ENCODE measurements at regions not wholly inside any gene's neighbourhood (a gene's known extent, or its start where the extent isn't known, plus 50 kb on each side); places are given as distances from the start of the nearest gene placed in this dataset.
"Not testable (repeated sequence)": the region's sequence is repeated elsewhere in the genome, so short reads cannot be mapped to it uniquely, and the experiment has no call there.

DNA sequence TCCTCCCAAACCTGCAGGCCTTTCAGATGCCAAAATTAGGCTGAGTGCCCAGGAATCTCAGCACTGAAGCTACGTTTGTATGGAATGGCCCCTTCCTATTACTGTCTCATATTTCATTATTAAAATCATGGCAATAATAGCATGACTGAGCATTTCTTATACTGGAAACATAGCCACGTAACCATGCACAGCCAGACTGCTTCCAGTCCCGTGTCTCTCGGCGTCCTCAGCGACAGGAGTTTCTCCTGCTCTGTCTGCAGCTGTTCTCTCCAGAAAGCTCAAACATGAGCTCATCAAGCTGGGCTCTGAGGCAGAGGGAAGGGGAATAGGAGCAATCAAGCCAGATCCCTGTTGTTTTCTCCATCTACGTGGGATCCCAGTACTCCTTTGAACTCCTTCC, 104.0 kb downstream of the CDC7 start:
- TF ChIP-seq, protein P1, sequence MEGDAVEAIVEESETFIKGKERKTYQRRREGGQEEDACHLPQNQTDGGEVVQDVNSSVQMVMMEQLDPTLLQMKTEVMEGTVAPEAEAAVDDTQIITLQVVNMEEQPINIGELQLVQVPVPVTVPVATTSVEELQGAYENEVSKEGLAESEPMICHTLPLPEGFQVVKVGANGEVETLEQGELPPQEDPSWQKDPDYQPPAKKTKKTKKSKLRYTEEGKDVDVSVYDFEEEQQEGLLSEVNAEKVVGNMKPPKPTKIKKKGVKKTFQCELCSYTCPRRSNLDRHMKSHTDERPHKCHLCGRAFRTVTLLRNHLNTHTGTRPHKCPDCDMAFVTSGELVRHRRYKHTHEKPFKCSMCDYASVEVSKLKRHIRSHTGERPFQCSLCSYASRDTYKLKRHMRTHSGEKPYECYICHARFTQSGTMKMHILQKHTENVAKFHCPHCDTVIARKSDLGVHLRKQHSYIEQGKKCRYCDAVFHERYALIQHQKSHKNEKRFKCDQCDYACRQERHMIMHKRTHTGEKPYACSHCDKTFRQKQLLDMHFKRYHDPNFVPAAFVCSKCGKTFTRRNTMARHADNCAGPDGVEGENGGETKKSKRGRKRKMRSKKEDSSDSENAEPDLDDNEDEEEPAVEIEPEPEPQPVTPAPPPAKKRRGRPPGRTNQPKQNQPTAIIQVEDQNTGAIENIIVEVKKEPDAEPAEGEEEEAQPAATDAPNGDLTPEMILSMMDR (conservative IDR thresholded peaks at IDR 0.05; ENCODE audit: low read length): no peak
- peak; percentile 58 for DNase-seq (ENCODE audit: low read depth)
- no peak overlapping the region for H3K4me3 ChIP-seq (ENCODE audit: low read length)

DNA sequence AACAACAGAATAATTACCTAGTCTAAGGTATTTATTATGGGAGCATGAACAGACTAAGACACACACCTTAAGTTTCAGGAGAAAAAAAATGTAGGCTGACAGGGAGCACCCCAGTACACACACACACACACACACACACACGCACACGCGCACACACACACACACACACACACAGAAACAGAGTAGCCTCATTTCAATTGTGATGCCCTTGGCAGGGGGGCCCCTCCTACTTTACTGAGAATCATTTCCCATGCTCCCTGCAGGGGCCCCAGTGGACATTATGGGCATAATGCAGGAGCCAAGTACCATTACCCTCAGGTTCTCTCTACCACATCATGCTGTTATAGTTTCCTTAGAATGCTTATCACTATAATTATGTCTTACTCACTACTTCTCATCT, 104.9 kb downstream of the CDC7 start:
- DNase-seq (ENCODE audit: low read depth): no peak
- TF ChIP-seq, protein P1 (conservative IDR thresholded peaks at IDR 0.05; ENCODE audit: low read length): no peak

DNA sequence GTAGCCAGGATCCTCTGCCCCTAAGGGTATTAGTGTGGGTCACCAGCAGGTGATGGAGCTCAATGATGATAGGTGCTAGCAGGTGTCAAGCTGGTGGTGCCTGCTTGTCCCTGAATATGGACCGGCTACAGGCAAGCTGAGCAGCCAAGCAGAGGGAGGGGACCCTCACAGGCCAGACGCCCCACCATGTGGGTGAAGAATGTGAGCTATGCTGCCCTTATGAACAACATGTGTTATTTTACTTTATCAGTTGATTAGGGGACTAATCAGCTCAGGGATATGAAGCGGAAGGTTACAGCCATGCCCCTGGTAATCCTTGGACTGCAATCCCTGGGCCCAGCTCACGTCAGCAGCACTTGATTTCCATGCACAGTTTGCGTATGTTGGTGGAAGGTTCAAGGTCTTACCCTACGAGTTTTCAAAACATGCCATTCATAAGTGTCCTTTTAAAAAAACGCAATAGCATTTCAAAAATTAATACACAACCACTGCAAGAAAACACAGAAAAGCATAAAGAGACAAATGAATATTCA, 106.0 kb downstream of the CDC7 start:
- TF ChIP-seq, protein P1 (conservative IDR thresholded peaks at IDR 0.05; ENCODE audit: low read length): no peak
- H3K4me3 ChIP-seq (ENCODE audit: low read length): no peak overlapping the region
- DNase-seq (ENCODE audit: low read depth): no peak

More for the DNA sequence above, 104.9 kb downstream of the CDC7 start:
- no peak overlapping the region for H3K4me3 ChIP-seq (ENCODE audit: low read length)

DNA sequence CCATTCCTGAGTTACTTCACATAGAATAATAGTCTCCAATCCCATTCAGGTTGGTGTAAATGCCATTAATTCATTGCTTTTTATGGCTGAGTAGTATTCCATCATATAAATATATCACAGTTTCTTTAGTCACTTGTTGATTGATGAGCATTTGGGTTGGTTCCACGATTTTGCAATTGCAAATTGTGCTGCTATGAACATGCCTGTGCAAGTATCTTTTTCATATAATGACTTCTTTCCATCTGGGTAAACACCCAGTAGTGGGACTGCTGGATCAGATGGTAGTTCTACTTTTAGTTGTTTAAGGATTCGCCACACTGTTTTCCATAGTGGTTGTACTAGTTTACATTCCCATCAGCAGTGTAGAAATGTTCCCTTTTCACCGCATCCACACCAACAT, 107.0 kb downstream of the CDC7 start:
- DNase-seq (ENCODE audit: low read depth): peak; percentile 43
- H3K4me3 ChIP-seq (ENCODE audit: low read length): not testable (repeated sequence)

GRCh38 chr1:91608876-91609275, 108.2 kb downstream of the CDC7 start:
- no peak overlapping the region for H3K4me3 ChIP-seq (ENCODE audit: low read length)
- TF ChIP-seq, protein P1 (conservative IDR thresholded peaks at IDR 0.05; ENCODE audit: low read length): no peak
- peak; percentile 82 for DNase-seq (ENCODE audit: low read depth)

- no peak overlapping the region for H3K4me3 ChIP-seq (ENCODE audit: low read length)
- DNase-seq (ENCODE audit: low read depth): peak; percentile 81
- TF ChIP-seq, protein P1 (conservative IDR thresholded peaks at IDR 0.05; ENCODE audit: low read length): no peak
Observed at GRCh38 chr1:91609551-91609950, 108.9 kb downstream of the CDC7 start.

DNA sequence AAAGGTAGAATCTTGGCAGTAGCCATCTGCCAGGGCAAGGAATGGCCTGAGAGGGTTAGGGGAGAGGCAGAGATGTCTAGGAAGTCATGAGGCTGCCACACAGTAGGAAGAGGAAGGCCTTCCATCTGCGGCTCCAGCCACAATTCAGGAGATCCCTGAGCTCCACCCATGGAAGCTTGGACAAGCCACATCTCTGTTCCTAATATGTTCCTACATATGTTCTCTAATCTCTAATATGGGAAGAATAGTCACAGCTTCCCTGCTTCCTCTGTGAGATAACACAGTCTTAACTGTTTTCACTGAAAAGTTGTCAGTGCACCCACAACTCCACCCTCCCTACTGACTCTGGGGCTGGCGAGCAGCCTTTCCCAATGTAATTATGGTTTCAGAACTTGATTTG, 109.5 kb downstream of the CDC7 start:
- H3K4me3 ChIP-seq (ENCODE audit: low read length): no peak overlapping the region
- DNase-seq (ENCODE audit: low read depth): no peak
- TF ChIP-seq, protein P1 (conservative IDR thresholded peaks at IDR 0.05; ENCODE audit: low read length): no peak

DNA sequence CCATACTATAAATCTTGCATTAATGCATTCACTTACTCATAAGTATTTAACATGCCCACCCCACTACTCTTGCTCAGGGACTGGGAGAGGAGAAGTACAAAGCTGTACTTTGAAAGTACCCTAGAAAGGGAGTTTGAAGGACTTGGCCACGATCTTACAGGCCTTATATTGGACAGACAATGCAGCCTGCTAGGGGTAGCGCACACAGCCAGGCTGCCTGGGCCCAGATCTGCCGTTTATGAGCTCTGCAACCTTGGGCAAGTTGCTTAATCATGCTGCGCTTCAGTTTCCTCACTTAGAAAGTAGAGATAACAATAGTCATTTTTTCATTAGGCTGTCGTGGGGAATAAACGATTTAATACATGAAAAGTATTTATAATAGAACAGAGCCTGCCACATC, 110.1 kb downstream of the CDC7 start:
- TF ChIP-seq, protein P1 (conservative IDR thresholded peaks at IDR 0.05; ENCODE audit: low read length): no peak
- H3K4me3 ChIP-seq (ENCODE audit: low read length): no peak overlapping the region
- no peak for DNase-seq (ENCODE audit: low read depth)
